ENCODE measurements at regions not wholly inside any gene's neighbourhood (a gene's known extent, or its start where the extent isn't known, plus 50 kb on each side); places are given as distances from the start of the nearest gene placed in this dataset.

DNA sequence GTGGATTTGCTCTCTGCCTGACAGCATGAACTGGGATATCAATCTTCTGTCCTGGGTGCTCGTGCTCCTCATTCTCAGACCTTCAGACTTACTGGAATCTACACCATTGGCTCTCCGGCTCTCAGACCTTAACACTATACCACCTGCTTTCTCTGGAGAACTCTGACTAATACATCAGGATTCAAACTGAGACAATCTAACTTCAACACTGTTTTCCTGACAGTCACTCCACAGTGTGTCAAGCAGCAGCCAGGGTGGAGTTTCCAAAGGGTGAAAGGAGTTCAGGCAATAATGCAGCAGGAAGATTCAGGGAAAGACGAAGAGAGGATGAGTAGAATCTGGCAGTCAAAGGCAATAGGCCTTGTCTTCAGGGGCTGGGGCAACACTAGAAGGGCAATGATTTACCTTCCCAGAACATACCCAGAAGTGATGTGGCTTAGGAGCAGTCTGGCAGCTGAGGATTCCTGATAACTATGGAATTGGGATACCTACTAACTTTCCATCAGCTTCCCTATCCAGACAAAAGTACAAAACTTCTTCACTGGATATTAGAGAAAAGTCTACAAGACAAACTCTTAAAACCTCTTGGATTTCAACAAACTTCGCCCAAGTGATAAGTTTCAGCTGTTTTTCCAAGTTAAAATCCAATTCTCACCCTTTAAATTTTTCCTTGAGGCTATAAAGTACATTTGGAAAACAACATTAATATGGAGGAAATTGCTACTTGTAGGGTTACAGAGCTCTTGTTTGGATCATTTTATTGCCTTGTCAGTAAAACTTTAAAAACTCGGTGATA lies 58.4 kb upstream of the SLIT2 start:
- RAD21 ChIA-PET (ENCODE audit: unreplicated experiment) = no interaction called here
- DNase-seq (ENCODE audit: low read depth, low spot score) = no peak
- Histone ChIP-seq H4K20me1 (ENCODE audit: control insufficient read depth, insufficient read depth) (no peaks in the 10 kb centered on the region), H3K9me3 (replicated peaks; ENCODE audit: control insufficient read depth, insufficient read depth, low read length) (no peaks in the 10 kb centered on the region), H3K27me3 (replicated peaks in 1 of 2; ENCODE audit: control insufficient read depth in 2 of 2, insufficient read depth in 2 of 2, low read length in 1 of 2) (no peaks in the 10 kb centered on the region), H3K4me3 (no peak overlapping the region), H3K9ac (ENCODE audit: control insufficient read depth, insufficient read depth, low read length) (no peak overlapping the region), H2AFZ (ENCODE audit: control insufficient read depth, low read depth, low read length) (no peak overlapping the region), H3K79me2 (ENCODE audit: control insufficient read depth, insufficient read depth, low read length) (no peaks in the 10 kb centered on the region), H3K27ac (ENCODE audit: control insufficient read depth, insufficient read depth) (no peak overlapping the region), H3K4me1 (ENCODE audit: control insufficient read depth, insufficient read depth, low read length) (no peaks in the 10 kb centered on the region), H3K4me2 (ENCODE audit: control insufficient read depth, insufficient read depth) (no peak overlapping the region), H3K36me3 (ENCODE audit: control insufficient read depth in 2 of 2, insufficient read depth in 2 of 2, low read length in 1 of 2) (no peaks in the 10 kb centered on the region)
- SMC1A ChIA-PET (ENCODE audit: uncharacterized antibody, unreplicated experiment) = interaction anchor here (0.9 kb wide), 1 partner anchor 19 kb away, joined by 3 read pairs; no protein-coding TSS in a partner anchor
- intact Hi-C loops (cut with micrococcal nuclease; ENCODE audit: unreplicated experiment) (no loop called here), in situ Hi-C loops (cut with MboI) (no loop called here)
- no peak for ATAC-seq
- CTCF ChIA-PET = no interaction called here
- WGBS (ENCODE audit: insufficient coverage, insufficient replicate concordance, low lambda C conversion rate, missing lambda C conversion rate) = under 1% methylated on average over 5 of the region's 5 CpGs
- POLR2A ChIA-PET = no interaction called here
- no TSS peak for BruUV-seq (replicated peaks)
- no peak for FAIRE-seq
- TF ChIP-seq IKZF1 (conservative IDR thresholded peaks at IDR 0.05) = no peak
- TF ChIP-seq IKZF2 (IDR thresholded peaks at IDR 0.05) = no peak
- no peak for TF ChIP-seq CHD1 (IDR thresholded peaks at IDR 0.05; ENCODE audit: low read depth, low read length)
- TF ChIP-seq SIN3A (IDR thresholded peaks at IDR 0.05; ENCODE audit: low read depth, low read length) = no peak
- no peak for TF ChIP-seq FOXM1 (IDR thresholded peaks at IDR 0.05; ENCODE audit: low read depth, low read length)
- no peak for TF ChIP-seq POLR2AphosphoS2 (IDR thresholded peaks at IDR 0.05; ENCODE audit: low read depth, low read length)
- no peak for TF ChIP-seq EGR1 (IDR thresholded peaks at IDR 0.05; ENCODE audit: borderline replicate concordance in 1 of 2, low read depth in 2 of 2, low read length in 2 of 2)
- TF ChIP-seq SMAD5 (IDR thresholded peaks at IDR 0.05; ENCODE audit: low read depth) = no peak
- TF ChIP-seq ZNF207 (IDR thresholded peaks at IDR 0.05; ENCODE audit: borderline replicate concordance) = no peak
- TF ChIP-seq, protein P1, sequence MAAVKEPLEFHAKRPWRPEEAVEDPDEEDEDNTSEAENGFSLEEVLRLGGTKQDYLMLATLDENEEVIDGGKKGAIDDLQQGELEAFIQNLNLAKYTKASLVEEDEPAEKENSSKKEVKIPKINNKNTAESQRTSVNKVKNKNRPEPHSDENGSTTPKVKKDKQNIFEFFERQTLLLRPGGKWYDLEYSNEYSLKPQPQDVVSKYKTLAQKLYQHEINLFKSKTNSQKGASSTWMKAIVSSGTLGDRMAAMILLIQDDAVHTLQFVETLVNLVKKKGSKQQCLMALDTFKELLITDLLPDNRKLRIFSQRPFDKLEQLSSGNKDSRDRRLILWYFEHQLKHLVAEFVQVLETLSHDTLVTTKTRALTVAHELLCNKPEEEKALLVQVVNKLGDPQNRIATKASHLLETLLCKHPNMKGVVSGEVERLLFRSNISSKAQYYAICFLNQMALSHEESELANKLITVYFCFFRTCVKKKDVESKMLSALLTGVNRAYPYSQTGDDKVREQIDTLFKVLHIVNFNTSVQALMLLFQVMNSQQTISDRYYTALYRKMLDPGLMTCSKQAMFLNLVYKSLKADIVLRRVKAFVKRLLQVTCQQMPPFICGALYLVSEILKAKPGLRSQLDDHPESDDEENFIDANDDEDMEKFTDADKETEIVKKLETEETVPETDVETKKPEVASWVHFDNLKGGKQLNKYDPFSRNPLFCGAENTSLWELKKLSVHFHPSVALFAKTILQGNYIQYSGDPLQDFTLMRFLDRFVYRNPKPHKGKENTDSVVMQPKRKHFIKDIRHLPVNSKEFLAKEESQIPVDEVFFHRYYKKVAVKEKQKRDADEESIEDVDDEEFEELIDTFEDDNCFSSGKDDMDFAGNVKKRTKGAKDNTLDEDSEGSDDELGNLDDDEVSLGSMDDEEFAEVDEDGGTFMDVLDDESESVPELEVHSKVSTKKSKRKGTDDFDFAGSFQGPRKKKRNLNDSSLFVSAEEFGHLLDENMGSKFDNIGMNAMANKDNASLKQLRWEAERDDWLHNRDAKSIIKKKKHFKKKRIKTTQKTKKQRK (IDR thresholded peaks at IDR 0.05; ENCODE audit: low read depth, low read length) = no peak
- TF ChIP-seq, protein P2, sequence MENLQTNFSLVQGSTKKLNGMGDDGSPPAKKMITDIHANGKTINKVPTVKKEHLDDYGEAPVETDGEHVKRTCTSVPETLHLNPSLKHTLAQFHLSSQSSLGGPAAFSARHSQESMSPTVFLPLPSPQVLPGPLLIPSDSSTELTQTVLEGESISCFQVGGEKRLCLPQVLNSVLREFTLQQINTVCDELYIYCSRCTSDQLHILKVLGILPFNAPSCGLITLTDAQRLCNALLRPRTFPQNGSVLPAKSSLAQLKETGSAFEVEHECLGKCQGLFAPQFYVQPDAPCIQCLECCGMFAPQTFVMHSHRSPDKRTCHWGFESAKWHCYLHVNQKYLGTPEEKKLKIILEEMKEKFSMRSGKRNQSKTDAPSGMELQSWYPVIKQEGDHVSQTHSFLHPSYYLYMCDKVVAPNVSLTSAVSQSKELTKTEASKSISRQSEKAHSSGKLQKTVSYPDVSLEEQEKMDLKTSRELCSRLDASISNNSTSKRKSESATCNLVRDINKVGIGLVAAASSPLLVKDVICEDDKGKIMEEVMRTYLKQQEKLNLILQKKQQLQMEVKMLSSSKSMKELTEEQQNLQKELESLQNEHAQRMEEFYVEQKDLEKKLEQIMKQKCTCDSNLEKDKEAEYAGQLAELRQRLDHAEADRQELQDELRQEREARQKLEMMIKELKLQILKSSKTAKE (IDR thresholded peaks at IDR 0.05; ENCODE audit: low read depth, poor library complexity, severe bottlenecking) = no peak
- TF ChIP-seq SREBF1 (IDR thresholded peaks at IDR 0.05; ENCODE audit: low read length) = no peak
- TF ChIP-seq, protein P3, sequence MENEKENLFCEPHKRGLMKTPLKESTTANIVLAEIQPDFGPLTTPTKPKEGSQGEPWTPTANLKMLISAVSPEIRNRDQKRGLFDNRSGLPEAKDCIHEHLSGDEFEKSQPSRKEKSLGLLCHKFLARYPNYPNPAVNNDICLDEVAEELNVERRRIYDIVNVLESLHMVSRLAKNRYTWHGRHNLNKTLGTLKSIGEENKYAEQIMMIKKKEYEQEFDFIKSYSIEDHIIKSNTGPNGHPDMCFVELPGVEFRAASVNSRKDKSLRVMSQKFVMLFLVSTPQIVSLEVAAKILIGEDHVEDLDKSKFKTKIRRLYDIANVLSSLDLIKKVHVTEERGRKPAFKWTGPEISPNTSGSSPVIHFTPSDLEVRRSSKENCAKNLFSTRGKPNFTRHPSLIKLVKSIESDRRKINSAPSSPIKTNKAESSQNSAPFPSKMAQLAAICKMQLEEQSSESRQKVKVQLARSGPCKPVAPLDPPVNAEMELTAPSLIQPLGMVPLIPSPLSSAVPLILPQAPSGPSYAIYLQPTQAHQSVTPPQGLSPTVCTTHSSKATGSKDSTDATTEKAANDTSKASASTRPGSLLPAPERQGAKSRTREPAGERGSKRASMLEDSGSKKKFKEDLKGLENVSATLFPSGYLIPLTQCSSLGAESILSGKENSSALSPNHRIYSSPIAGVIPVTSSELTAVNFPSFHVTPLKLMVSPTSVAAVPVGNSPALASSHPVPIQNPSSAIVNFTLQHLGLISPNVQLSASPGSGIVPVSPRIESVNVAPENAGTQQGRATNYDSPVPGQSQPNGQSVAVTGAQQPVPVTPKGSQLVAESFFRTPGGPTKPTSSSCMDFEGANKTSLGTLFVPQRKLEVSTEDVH (IDR thresholded peaks at IDR 0.05; ENCODE audit: low read depth, partially characterized antibody) = no peak
- no peak for TF ChIP-seq WRNIP1 (IDR thresholded peaks at IDR 0.05; ENCODE audit: borderline replicate concordance, low read depth, low read length)
- no peak for TF ChIP-seq YY1 (IDR thresholded peaks at IDR 0.05; ENCODE audit: low read depth, low read length)
- TF ChIP-seq MYC (IDR thresholded peaks at IDR 0.05; ENCODE audit: insufficient read depth, insufficient read length, insufficient replicate concordance, low read length, severe bottlenecking) = no peak

All from GM12878 (cell line).